HepG2 (cell line): ENCODE measurements at regions not wholly inside any gene's neighbourhood (a gene's known extent, or its start where the extent isn't known, plus 50 kb on each side); places are given as distances from the start of the nearest gene placed in this dataset.

Experiments
- AKAP8 ChIP-seq: sonication (generic); formaldehyde crosslinking; IDR thresholded peaks from 2 replicates; pipeline ENCODE4 v1.5.1; 2020; ENCODE audit warnings: mild to moderate bottlenecking, missing genetic modification reagents
- CBX1 ChIP-seq: IDR thresholded peaks from one replicate; pipeline ENCODE4 v1.6.1; 2016; ENCODE audit warnings: antibody characterized with exemption, low read depth
- CTCF ChIP-seq: sonication (generic); formaldehyde crosslinking; IDR thresholded peaks from 2 replicates; pipeline ENCODE4 v1.5.0; 2020; ENCODE audit warnings: mild to moderate bottlenecking, missing genetic modification reagents, moderate library complexity
- HOXA7 ChIP-seq: sonication (generic); formaldehyde crosslinking; IDR thresholded peaks from 2 replicates; pipeline ENCODE4 v1.8.1; 2022; ENCODE audit warnings: mild to moderate bottlenecking, missing genetic modification reagents, moderate library complexity
- MAZ ChIP-seq, 2 experiments: sonication (generic) in 1 of 2; formaldehyde crosslinking in 1 of 2; IDR thresholded peaks; 2 replicates each; pipeline versions ENCODE4 v1.5.0 to v1.6.1; 2012 to 2020; ENCODE audit warnings: low read depth in 2 of 2, mild to moderate bottlenecking in 2 of 2, borderline replicate concordance in 1 of 2, improper control_type of control experiment in 1 of 2, low read length in 1 of 2, missing genetic modification reagents in 1 of 2, moderate library complexity in 1 of 2
- MBD4 ChIP-seq: IDR thresholded peaks from 2 replicates; pipeline ENCODE4 v1.6.1; 2012; ENCODE audit warnings: low read length, inconsistent platforms, borderline replicate concordance
- MLX ChIP-seq: IDR thresholded peaks from 2 replicates; pipeline ENCODE4 v1.6.1; 2016
- RXRA ChIP-seq: sonication (generic); formaldehyde crosslinking; IDR thresholded peaks from 2 replicates; pipeline ENCODE4 v1.5.1; 2020; ENCODE audit warnings: missing genetic modification reagents
- SMC3 ChIP-seq: IDR thresholded peaks from 2 replicates; pipeline ENCODE4 v1.6.1; 2011; ENCODE audit warnings: low read length, improper control_type of control experiment
- TEAD3 ChIP-seq: optimal IDR thresholded peaks from 2 replicates; pipeline ENCODE3; 2016; ENCODE audit warnings: borderline replicate concordance
- ZNF253 ChIP-seq: sonication (generic); formaldehyde crosslinking; IDR thresholded peaks from 2 replicates; pipeline ENCODE4 v1.8.0; 2022; ENCODE audit warnings: mild to moderate bottlenecking, missing genetic modification reagents, borderline replicate concordance
- ZNF550 ChIP-seq: sonication (generic); formaldehyde crosslinking; IDR thresholded peaks from 2 replicates; pipeline ENCODE4 v1.4.0; 2020; ENCODE audit warnings: mild to moderate bottlenecking, missing genetic modification reagents, borderline replicate concordance
- ZNF562 ChIP-seq: sonication (generic); formaldehyde crosslinking; IDR thresholded peaks from 2 replicates; pipeline ENCODE4 v1.8.0; 2022; ENCODE audit warnings: missing genetic modification reagents, borderline replicate concordance
- ZNF644 ChIP-seq: IDR thresholded peaks from 2 replicates; pipeline ENCODE4 v1.6.1; 2016; ENCODE audit warnings: low read depth
- ZNF7 ChIP-seq: IDR thresholded peaks from 2 replicates; pipeline ENCODE4 v1.6.1; 2016; ENCODE audit warnings: missing biosample characterization, missing genetic modification reagents
- ZSCAN20 ChIP-seq: sonication (generic); formaldehyde crosslinking; IDR thresholded peaks from 2 replicates; pipeline ENCODE4 v1.4.0; 2020; ENCODE audit warnings: missing genetic modification reagents, mild to moderate bottlenecking, borderline replicate concordance
- ZSCAN31 ChIP-seq: sonication (generic); formaldehyde crosslinking; IDR thresholded peaks from 2 replicates; pipeline ENCODE4 v1.5.0; 2020; ENCODE audit warnings: low read depth, mild to moderate bottlenecking, missing genetic modification reagents
- TF ChIP-seq, protein P1 (sequence below): sonication (generic); formaldehyde crosslinking; IDR thresholded peaks from 2 replicates; pipeline ENCODE4 v1.8.0; 2022; ENCODE audit warnings: missing genetic modification reagents, mild to moderate bottlenecking, moderate library complexity, borderline replicate concordance
- TF ChIP-seq, protein P2 (sequence below): sonication (generic); formaldehyde crosslinking; IDR thresholded peaks from 2 replicates; pipeline ENCODE4 v1.5.0; 2020; ENCODE audit warnings: mild to moderate bottlenecking, missing genetic modification reagents, borderline replicate concordance

DNA sequence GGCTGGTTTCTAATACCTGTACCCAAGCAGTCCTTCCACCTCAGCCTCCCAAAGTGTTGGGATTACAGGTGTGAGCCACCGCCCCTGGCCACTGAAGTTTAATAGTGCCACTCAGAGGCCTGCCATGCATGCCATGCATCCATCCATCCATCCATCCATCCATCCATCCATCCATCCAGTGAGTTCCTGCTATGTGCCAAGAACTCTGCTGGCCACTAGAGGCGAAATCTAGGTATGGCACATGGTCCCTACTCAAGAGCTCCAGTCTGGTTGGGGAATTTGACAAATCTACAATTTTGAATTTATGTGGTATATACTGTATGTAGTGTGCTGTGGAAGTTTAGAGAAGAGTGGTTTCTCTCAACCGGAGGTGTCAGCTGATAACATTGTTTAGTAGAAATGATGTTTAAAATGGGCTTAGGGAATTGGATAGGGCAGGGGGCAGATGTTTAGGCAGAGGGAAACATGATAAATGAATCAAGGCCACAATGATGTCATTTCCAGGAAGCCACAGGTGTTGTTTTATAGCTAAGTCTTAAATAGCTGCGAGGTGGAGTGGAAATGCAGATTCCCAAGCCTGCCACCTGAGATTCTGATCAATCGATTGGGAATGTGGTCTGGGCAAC lies 384.4 kb upstream of the C2CD4B start (continued):
- TF ChIP-seq ZNF644 (CRISPR knock-in tag) (0 out of 2 replicates have a peak, but pooled peaks have one; percentile 35), ZSCAN31 (no peak), RXRA (CRISPR knock-in tag) (no peak), HOXA7 (CRISPR knock-in tag) (no peak), TEAD3 (CRISPR knock-in tag) (peak; percentile 21), SMC3 (peak; percentile 18; the same call in 1 of the 2 replicates), ZNF253 (CRISPR knock-in tag) (no peak), CTCF (CRISPR knock-in tag) (peak; percentile 69), ZNF7 (CRISPR knock-in tag) (no peak), AKAP8 (CRISPR knock-in tag) (no peak), MLX (CRISPR knock-in tag) (no peak), ZSCAN20 (no peak), CBX1 (no peak), ZNF562 (CRISPR knock-in tag) (no peak), ZNF550 (CRISPR knock-in tag) (no peak), MBD4 (no peak), MAZ (IDR thresholded peaks at IDR 0.05; ENCODE audit: borderline replicate concordance, low read depth, low read length) (no peak), MAZ (CRISPR knock-in tag; IDR thresholded peaks at IDR 0.05; ENCODE audit: low read depth) (no peak)
- TF ChIP-seq, protein P1, sequence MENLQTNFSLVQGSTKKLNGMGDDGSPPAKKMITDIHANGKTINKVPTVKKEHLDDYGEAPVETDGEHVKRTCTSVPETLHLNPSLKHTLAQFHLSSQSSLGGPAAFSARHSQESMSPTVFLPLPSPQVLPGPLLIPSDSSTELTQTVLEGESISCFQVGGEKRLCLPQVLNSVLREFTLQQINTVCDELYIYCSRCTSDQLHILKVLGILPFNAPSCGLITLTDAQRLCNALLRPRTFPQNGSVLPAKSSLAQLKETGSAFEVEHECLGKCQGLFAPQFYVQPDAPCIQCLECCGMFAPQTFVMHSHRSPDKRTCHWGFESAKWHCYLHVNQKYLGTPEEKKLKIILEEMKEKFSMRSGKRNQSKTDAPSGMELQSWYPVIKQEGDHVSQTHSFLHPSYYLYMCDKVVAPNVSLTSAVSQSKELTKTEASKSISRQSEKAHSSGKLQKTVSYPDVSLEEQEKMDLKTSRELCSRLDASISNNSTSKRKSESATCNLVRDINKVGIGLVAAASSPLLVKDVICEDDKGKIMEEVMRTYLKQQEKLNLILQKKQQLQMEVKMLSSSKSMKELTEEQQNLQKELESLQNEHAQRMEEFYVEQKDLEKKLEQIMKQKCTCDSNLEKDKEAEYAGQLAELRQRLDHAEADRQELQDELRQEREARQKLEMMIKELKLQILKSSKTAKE (CRISPR knock-in tag) = no peak
- TF ChIP-seq, protein P2, sequence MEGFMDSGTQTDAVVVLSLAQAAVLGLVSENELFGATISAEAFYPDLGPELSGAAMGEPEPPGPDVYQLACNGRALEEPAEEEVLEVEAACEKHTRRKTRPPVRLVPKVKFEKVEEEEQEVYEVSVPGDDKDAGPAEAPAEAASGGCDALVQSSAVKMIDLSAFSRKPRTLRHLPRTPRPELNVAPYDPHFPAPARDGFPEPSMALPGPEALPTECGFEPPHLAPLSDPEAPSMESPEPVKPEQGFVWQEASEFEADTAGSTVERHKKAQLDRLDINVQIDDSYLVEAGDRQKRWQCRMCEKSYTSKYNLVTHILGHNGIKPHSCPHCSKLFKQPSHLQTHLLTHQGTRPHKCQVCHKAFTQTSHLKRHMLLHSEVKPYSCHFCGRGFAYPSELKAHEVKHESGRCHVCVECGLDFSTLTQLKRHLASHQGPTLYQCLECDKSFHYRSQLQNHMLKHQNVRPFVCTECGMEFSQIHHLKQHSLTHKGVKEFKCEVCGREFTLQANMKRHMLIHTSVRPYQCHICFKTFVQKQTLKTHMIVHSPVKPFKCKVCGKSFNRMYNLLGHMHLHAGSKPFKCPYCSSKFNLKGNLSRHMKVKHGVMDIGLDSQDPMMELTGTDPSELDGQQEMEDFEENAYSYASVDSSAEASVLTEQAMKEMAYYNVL (CRISPR knock-in tag) = peak; percentile 99
